Stromal cell of bone marrow (primary cell): ENCODE measurements at regions not wholly inside any gene's neighbourhood (a gene's known extent, or its start where the extent isn't known, plus 50 kb on each side); places are given as distances from the start of the nearest gene placed in this dataset.

Source experiments
- DNase-seq: peaks from one replicate; pipeline ENCODE4 v3.0.0-alpha.2; 2012; ENCODE audit warnings: low read depth

GRCh38 chr2:66962716-66963115, 434.4 kb upstream of the ETAA1 start:
- no peak for DNase-seq

DNA sequence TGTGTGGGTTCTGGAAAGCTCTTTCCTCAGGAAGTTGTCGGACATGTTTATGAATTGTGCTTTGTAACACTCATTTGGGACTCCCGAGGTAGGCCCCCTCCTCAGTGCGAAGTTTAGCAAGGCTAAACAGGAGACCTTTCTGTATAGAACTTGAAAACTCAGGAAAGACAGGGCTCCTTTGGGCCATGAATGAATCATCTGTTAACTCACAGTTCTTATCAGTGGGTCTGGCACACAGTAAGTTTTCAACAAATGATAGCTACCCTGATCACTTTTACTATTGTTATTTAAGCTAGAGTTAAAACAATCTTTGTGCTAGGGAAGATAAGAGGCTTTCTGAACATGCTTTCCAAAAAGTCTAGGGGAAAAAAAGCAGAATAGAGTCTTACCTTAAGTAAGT, 430.5 kb upstream of the ETAA1 start:
- no peak for DNase-seq

- DNase-seq: no peak
Observed at GRCh38 chr2:66968946-66969345, 428.2 kb upstream of the ETAA1 start.

DNA sequence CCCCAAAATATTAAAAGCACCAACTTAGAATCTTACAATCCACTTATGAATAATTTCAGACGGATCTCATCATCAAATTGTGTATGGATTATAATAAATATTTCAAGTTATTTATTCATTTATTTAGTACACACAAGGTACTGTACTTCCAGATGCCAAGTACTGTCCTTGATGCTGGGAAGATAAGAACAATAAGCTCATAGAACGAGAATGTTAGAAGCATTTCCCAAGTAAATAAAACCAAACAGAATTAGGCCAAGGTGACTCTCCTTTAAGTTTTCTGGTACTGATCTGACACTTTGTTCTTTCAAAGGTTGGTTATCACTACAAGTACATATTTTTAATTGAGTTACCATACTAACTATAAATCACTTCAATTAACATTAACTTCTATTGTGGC, 416.1 kb upstream of the ETAA1 start:
- DNase-seq: no peak

DNA sequence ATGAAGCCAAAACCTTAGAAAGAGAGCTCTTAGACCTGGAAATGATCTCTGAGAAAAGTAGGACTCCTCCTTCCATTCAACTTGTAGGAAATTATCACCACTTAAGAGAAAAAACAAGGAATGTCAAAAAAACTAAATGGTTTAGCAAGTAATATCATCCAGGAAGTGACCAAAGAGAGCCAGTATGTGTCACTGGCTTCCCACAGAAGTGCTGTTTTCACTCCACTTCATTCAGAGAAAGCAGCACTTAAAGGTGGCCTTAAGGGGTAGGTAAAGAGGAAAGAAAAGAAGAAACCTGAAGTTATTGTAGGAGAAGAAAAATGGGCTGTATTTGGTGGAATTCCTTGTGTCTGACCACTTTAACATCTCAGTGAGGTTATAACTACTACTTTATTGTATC, 414.4 kb upstream of the ETAA1 start:
- DNase-seq: no peak

DNA sequence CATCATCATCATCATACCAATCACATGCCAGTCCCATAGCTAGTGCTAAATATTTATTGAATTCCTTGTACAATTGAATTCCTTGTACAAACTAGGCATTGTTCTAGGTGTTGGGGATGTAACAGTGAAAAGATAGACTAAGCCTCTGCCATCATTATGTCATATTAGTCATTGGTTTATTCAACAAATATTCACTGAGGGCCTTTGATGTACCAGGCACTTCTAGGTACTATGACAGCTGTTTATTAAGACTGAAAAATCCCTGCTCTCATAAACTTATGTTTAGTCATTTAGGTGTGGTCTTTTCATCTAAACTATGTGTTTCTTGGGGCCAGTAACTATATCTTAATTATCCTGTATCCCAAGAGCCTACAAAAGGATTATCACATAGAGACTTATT, 412.3 kb upstream of the ETAA1 start:
- no peak for DNase-seq

DNA sequence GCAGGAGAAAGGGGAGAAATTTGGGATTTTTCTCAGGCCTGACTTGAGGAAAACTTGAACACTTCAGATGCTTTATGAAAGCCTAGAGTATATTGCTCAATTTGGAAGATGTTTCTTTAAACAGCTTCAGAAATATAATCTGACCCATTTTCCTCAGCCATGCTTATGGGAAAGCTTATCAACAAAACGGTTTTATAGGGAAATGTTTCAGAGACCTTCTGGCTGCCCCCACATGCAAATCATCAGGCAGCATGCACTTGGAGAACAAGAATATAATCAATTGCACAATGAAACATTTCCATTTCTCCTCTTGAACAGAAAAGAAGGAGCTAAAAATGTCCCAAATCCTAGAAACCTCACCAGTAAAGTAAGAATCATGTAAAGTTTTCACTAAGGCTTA, 411.2 kb upstream of the ETAA1 start:
- no peak for DNase-seq

- no peak for DNase-seq
Observed at GRCh38 chr2:66987733-66988132, 409.4 kb upstream of the ETAA1 start.

DNA sequence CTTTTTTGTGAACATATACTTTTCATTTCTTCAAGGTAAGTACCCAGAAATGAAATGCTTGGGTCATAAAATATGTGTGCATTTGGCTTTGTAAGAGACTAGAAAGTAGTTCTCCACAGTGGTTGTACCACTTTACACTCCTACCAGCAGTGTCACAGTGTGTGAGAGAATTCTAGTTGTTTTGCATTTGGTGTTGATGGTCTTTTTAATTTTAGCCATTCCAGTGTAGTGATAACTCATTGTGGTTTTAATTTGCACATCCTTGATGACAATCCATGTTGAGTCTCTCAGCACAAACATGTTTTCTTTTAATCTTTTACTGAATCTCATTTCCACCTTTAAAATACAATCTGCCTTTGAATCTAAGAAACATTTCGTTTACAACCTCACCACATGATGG, 402.5 kb upstream of the ETAA1 start:
- DNase-seq: no peak

GRCh38 chr2:66995636-66996035, 401.5 kb upstream of the ETAA1 start:
- DNase-seq: no peak

DNA sequence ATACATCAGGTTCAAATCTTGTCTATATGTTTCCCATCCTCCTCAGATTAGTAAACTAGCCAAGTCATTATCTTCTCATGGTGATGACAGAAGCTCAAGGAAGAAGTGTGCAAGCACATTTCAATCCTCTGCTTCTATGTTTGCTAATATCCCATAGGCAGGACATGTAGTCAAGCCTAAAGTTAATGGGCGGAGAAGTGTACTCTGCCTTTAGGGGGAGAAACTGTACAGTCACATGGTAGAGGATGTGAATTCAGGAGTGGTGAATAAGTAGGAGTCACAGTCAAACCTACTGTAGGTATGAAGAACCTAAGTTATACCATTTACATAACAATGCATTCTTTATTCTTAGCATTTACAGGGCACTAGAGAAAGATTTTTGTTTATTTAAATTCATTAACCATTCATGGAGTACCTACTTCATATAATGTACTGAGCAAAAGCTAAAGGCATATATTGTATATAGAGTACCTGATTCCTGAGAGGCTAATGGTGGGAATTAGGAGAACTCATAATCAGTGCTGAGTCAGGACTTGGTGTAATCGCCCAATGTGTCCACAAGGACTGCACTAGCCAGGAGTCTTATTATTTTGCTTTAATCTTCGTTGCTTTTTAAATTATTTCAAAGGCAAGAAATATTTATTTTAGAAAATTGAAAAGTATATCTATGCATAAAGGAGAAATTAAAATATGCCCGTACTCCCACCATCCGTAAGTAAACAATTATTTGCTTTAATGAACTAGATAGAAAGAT, 394.3 kb upstream of the ETAA1 start:
- DNase-seq: no peak

- no peak for DNase-seq
Observed at GRCh38 chr2:67006373-67006960, 390.7 kb upstream of the ETAA1 start.

DNA sequence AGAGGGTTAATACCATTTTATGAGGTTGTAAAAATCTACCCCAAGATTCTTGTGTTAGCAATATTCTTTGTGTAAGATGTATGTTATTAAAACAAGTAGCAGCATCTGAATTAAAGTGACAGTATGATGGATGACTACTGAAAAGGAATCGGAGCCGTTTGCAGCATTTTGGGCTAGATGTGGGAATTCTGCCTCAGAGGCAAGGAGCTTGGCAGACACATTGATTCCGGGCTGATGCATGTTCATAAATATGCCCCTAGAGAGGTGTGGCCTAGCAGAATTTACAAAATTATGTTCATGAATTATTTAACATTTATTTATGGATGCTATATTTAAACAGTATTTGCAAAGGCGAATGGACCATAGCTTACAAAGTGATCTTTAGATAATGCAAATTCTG, 389.0 kb upstream of the ETAA1 start:
- DNase-seq: no peak

GRCh38 chr2:67012165-67012564, 385.0 kb upstream of the ETAA1 start:
- no peak for DNase-seq

DNA sequence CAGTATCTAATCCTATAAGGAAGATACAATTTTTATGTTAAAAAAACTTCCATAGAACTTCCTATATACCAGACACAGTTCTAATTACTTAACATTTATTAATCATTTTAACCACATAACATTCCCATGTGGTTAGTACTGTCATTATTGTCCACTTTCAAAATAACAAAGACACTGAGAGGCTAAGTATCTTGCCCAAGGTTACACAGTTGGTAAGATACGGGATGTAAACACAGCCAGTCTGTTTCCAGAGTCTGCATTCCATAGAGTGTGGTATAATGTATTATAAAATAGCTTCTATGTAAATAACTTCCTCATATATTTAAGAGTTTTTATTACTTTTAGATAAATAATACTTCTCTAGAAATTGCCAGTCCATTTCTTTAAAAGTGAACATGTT, 383.3 kb upstream of the ETAA1 start:
- no peak for DNase-seq

GRCh38 chr2:67015681-67016080, 381.5 kb upstream of the ETAA1 start:
- DNase-seq: no peak

GRCh38 chr2:67018301-67018700, 378.8 kb upstream of the ETAA1 start:
- no peak for DNase-seq

- no peak for DNase-seq
Observed at GRCh38 chr2:67032076-67032475, 365.1 kb upstream of the ETAA1 start.

DNA sequence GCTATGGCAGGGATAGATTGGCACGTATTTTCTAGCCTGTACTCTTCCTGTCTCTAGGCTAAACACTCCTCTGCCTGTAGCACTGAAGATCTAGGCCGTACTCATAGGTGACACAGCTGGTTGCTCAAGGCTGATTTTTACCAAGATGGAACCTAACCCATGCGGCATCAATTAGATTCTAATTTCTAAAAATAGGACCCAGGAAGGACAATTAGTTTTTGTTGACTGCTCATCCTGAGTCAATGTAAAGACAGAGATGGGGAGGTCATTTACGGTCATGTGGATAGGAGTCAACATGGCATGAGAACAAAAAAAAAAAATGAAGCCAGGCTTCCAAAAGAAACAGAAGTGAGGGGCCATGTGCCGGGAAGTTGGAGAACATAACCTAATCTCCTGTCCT, 360.7 kb upstream of the ETAA1 start:
- no peak for DNase-seq

DNA sequence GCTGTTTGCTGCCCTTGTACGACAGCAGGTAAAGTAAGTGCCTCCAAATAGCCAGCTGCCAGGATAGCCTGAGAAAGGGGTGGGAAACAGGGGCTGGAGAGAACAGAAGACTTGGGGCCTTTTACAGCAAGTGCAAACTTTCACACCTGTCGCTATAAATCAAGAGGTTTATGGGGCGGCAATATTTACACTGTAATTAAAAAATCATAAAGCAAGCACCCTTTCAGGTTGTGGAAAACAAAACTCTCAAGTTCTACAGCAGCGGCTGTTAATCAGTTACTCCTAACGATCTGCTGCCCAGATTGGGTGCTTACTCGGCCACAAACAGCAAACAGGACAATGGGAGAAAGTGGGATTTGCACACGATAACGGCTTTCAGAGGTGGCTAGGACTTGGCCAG, 359.5 kb upstream of the ETAA1 start:
- no peak for DNase-seq

GRCh38 chr2:67038195-67038594, 358.9 kb upstream of the ETAA1 start:
- DNase-seq: no peak

- no peak for DNase-seq
Observed at GRCh38 chr2:67039058-67039457, 358.1 kb upstream of the ETAA1 start.

DNA sequence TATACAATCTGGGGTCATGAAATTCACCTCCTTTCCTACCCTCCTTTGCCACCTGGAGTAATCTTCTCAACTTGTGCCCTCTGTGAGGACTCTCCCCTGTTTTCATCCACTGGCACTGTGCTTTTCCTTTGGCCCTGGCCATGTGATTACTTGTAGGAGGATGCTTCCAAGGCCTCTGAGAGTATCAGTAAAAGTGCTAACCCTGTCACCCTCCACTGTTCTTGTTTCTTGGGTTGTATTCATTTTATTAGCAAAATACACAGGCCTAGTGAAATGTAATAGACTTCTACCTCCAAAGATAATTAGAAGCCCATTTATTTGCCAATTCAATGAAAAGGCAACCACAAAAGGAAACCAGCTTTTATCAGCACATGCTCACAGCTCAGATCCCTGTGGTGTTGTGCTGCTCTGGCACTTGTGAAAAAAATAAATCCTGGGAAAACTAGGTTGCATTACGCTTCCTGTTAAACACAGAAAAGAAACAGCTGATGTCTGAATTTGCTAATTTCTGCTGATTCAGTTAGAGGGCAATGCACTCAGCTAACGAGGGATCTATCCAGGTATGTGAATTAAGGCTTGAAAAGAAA, 357.5 kb upstream of the ETAA1 start:
- DNase-seq: no peak

GRCh38 chr2:67041051-67041450, 356.1 kb upstream of the ETAA1 start:
- DNase-seq: no peak
